CD14-positive monocyte (primary cell): ENCODE measurements at regions not wholly inside any gene's neighbourhood (a gene's known extent, or its start where the extent isn't known, plus 50 kb on each side); places are given as distances from the start of the nearest gene placed in this dataset.

Experiments used
- DNase-seq, 3 donors: peaks; one replicate each; pipeline ENCODE4 v3.0.0-alpha.2; 2011 to 2022
- H2AFZ ChIP-seq: 2 replicates; pipeline ENCODE4 v1.6.0; 2012; ENCODE audit warnings: mild to moderate bottlenecking, low read depth, low read length, inconsistent platforms; ENCODE audit not compliant: insufficient read depth, poor library complexity, severe bottlenecking
- H3K27ac ChIP-seq, 2 donors: 1 replicate in 1 of 2; 2 replicates in 1 of 2; pipeline ENCODE4 v1.5.1; 2012 to 2013; ENCODE audit warnings: low read length in 2 of 2, control low read depth in 1 of 2, inconsistent platforms in 1 of 2, low read depth in 1 of 2, mild to moderate bottlenecking in 1 of 2
- H3K27me3 ChIP-seq, 2 donors: one replicate each; pipeline versions ENCODE4 v1.6.0 to v1.6.1; 2011 to 2013; ENCODE audit warnings: low read length in 2 of 2; ENCODE audit not compliant: control insufficient read depth in 2 of 2, insufficient read depth in 2 of 2
- H3K36me3 ChIP-seq, 2 donors: replicated peaks in 1 of 2; 1 replicate in 1 of 2; 2 replicates in 1 of 2; pipeline versions ENCODE4 v1.5.1 to v1.6.1; 2012 to 2013; ENCODE audit warnings: low read length in 2 of 2, control low read depth in 1 of 2, inconsistent platforms in 1 of 2, mild to moderate bottlenecking in 1 of 2; ENCODE audit not compliant: insufficient read depth in 2 of 2, control insufficient read depth in 1 of 2
- H3K4me1 ChIP-seq, 2 donors: 1 replicate in 1 of 2; 2 replicates in 1 of 2; pipeline versions ENCODE4 v1.5.1 to v1.6.1; 2012 to 2013; ENCODE audit warnings: low read length in 2 of 2, control low read depth in 1 of 2, inconsistent platforms in 1 of 2, mild to moderate bottlenecking in 1 of 2, moderate library complexity in 1 of 2; ENCODE audit not compliant: insufficient read depth in 2 of 2, control insufficient read depth in 1 of 2
- H3K4me2 ChIP-seq: replicated peaks from 2 replicates; pipeline ENCODE3; 2012; ENCODE audit warnings: low read length, moderate library complexity, mild to moderate bottlenecking; ENCODE audit not compliant: poor library complexity, severe bottlenecking; ENCODE audit errors: extremely low read depth
- H3K4me3 ChIP-seq, 3 experiments: fragments of 200-600 bp in 1 of 3; sonication (generic) in 1 of 3; replicated peaks in 1 of 3; 1 replicate in 2 of 3; 2 replicates in 1 of 3; pipeline ENCODE4 v1.5.1; 2011 to 2013; ENCODE audit warnings: low read length in 3 of 3, mild to moderate bottlenecking in 3 of 3, control low read depth in 2 of 3, low read depth in 2 of 3, inconsistent platforms in 1 of 3, moderate library complexity in 1 of 3
- H3K79me2 ChIP-seq: 2 replicates; pipeline ENCODE4 v1.6.0; 2012; ENCODE audit warnings: mild to moderate bottlenecking, control low read depth, inconsistent platforms, low read length, moderate library complexity; ENCODE audit not compliant: insufficient read depth
- H3K9ac ChIP-seq: 2 replicates; pipeline ENCODE4 v1.6.0; 2017; ENCODE audit warnings: low read length, mild to moderate bottlenecking; ENCODE audit not compliant: insufficient read depth, poor library complexity, severe bottlenecking
- H3K9me3 ChIP-seq, 2 donors: replicated peaks in 1 of 2; 1 replicate in 1 of 2; 2 replicates in 1 of 2; pipeline versions ENCODE4 v1.5.1 to v1.6.1; 2012 to 2013; ENCODE audit warnings: low read length in 2 of 2, control low read depth in 1 of 2; ENCODE audit not compliant: control insufficient read depth in 1 of 2, insufficient read depth in 1 of 2
- H4K20me1 ChIP-seq: 2 replicates; pipeline ENCODE4 v1.6.0; 2012; ENCODE audit warnings: mild to moderate bottlenecking, low read length, control low read depth, moderate library complexity; ENCODE audit not compliant: insufficient read depth
- H3K27ac Mint-ChIP-seq, 7 donors: one replicate each; pipeline ENCODE4 v1.8.0; 2020; ENCODE audit warnings: mild to moderate bottlenecking in 7 of 7, mixed read lengths in 7 of 7, moderate library complexity in 6 of 7, inconsistent platforms in 2 of 7
- H3K27me3 Mint-ChIP-seq, 3 donors: one replicate each; pipeline ENCODE4 v1.8.0; 2021 to 2022; ENCODE audit warnings: low read depth in 3 of 3, mild to moderate bottlenecking in 3 of 3, mixed read lengths in 3 of 3, moderate library complexity in 3 of 3, inconsistent platforms in 1 of 3
- H3K36me3 Mint-ChIP-seq, 2 donors: one replicate each; pipeline ENCODE4 v1.8.0; 2020; ENCODE audit warnings: mixed read lengths in 2 of 2, inconsistent platforms in 1 of 2, mild to moderate bottlenecking in 1 of 2
- H3K4me1 Mint-ChIP-seq: one replicate; pipeline ENCODE4 v1.8.0; 2020; ENCODE audit warnings: mild to moderate bottlenecking, mixed read lengths
- H3K4me3 Mint-ChIP-seq, 2 donors: one replicate each; pipeline ENCODE4 v1.8.0; 2020; ENCODE audit warnings: mild to moderate bottlenecking in 2 of 2, mixed read lengths in 2 of 2, moderate library complexity in 1 of 2
- H3K9me3 Mint-ChIP-seq, 7 donors: one replicate each; pipeline ENCODE4 v1.8.0; 2020 to 2022; ENCODE audit warnings: mixed read lengths in 7 of 7, mild to moderate bottlenecking in 6 of 7, moderate library complexity in 6 of 7, inconsistent platforms in 2 of 7
- WGBS: methylation state at CpG from one replicate; pipeline ENCODE4 v1.1.5; 2013; ENCODE audit warnings: missing lambda C conversion rate; ENCODE audit not compliant: insufficient coverage; 5-methylcytosine and 5-hydroxymethylcytosine counted together
- intact Hi-C, 2 donors: fragments of 100-400 bp; cut with micrococcal nuclease; formaldehyde crosslinking; loops; one replicate each; pipeline versions ENCODE4 v1.15.0 to v1.15.1; 2023
- TF ChIP-seq, protein P1 (sequence below): fragments of 200-600 bp; IDR thresholded peaks from one replicate; pipeline ENCODE4 v1.8.0; 2022; ENCODE audit warnings: antibody characterized with exemption, mild to moderate bottlenecking

DNA sequence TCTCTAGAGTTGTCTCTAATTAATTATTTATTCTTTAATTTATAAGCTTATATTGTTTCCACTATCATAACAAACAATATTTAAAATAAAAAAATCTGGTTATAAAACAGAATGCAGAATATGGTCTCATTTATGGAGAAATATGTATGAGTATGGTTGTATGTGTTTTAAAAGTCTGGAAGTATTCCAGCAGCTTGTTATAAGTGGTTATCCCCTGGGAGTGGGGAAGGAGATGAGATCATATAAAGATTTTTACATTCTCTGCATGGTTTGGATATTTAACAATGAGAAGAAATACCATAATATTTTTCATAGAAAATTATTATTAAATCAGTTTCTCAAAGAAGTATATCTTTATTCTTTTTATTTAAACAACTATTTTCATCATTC, 135.4 kb upstream of the MB21D2 start:
- Histone ChIP-seq H2AFZ (no peak overlapping the region), H3K4me3 (no peak overlapping the region), H4K20me1 (no peaks in the 10 kb centered on the region), H3K4me1 (no peaks in the 10 kb centered on the region), H3K4me2 (no peak overlapping the region), H3K36me3 (no peaks in the 10 kb centered on the region), H3K79me2 (no peaks in the 10 kb centered on the region), H3K9ac (no peak overlapping the region), H3K27me3 (no peaks in the 10 kb centered on the region), H3K27ac (no peak overlapping the region), H3K9me3 (no peaks in the 10 kb centered on the region)
- intact Hi-C loops = no loop called here
- Mint-ChIP-seq H3K27me3 (peaks cover 1% of the 10 kb centered on the region in 3 donors), H3K27ac (no peak overlapping the region), H3K4me1 (no peaks in the 10 kb centered on the region), H3K9me3 (peaks cover 0 to 3% (median 0%) of the 10 kb centered on the region in 7 donors), H3K4me3 (no peak overlapping the region), H3K36me3 (no peaks in the 10 kb centered on the region)
- TF ChIP-seq, protein P1, sequence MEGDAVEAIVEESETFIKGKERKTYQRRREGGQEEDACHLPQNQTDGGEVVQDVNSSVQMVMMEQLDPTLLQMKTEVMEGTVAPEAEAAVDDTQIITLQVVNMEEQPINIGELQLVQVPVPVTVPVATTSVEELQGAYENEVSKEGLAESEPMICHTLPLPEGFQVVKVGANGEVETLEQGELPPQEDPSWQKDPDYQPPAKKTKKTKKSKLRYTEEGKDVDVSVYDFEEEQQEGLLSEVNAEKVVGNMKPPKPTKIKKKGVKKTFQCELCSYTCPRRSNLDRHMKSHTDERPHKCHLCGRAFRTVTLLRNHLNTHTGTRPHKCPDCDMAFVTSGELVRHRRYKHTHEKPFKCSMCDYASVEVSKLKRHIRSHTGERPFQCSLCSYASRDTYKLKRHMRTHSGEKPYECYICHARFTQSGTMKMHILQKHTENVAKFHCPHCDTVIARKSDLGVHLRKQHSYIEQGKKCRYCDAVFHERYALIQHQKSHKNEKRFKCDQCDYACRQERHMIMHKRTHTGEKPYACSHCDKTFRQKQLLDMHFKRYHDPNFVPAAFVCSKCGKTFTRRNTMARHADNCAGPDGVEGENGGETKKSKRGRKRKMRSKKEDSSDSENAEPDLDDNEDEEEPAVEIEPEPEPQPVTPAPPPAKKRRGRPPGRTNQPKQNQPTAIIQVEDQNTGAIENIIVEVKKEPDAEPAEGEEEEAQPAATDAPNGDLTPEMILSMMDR = no peak
- DNase-seq = no peak

DNA sequence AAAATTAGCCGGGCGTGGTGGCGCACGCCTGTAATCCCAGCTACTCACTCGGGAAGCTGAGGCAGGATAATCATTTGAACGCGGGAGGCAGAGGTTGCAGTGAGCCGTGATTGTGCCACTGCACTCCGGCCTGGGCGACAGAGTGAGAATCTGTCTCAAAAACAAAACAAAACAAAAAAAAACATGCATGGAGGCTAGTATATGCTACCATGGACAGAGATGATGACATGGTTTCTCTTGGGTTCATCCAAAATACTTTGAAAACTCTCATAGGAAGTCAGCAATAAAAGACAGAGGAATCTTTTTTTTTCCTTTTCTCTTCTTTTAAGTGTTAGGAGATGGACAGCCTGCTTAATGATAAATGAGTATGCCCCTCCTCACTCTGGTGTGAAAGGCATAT, 137.7 kb upstream of the MB21D2 start:
- 83% methylated on average over 7 of the region's 10 CpGs for WGBS
- Histone ChIP-seq H3K9me3 (no peaks in the 10 kb centered on the region), H3K27me3 (no peaks in the 10 kb centered on the region), H2AFZ (no peak overlapping the region), H3K27ac (no peak overlapping the region), H3K4me3 (no peak overlapping the region), H3K4me2 (no peak overlapping the region), H3K79me2 (no peaks in the 10 kb centered on the region), H3K36me3 (no peaks in the 10 kb centered on the region), H3K9ac (no peak overlapping the region), H4K20me1 (no peaks in the 10 kb centered on the region), H3K4me1 (no peaks in the 10 kb centered on the region)
- DNase-seq = no peak
- intact Hi-C loops = no loop called here
- Mint-ChIP-seq H3K4me1 (no peaks in the 10 kb centered on the region), H3K27ac (no peak overlapping the region), H3K36me3 (no peaks in the 10 kb centered on the region), H3K9me3 (peaks cover 0 to 1% (median 0%) of the 10 kb centered on the region in 7 donors), H3K27me3 (peaks cover 1 to 2% (median 1%) of the 10 kb centered on the region in 3 donors), H3K4me3 (no peak overlapping the region)
- TF ChIP-seq, protein P1 = no peak
